ENCODE measurements at regions not wholly inside any gene's neighbourhood (a gene's known extent, or its start where the extent isn't known, plus 50 kb on each side); places are given as distances from the start of the nearest gene placed in this dataset.

GRCh38 chr10:108249940-108250339 lies 1085.4 kb upstream of the SORCS1 start:
- Histone ChIP-seq H4K20me1 (ENCODE audit: control insufficient read depth, insufficient read depth, low read length, poor library complexity, severe bottlenecking) (no peaks in the 10 kb centered on the region), H3K4me1 (ENCODE audit: control insufficient read depth in 2 of 2, insufficient read depth in 2 of 2, low read length in 2 of 2) (no peaks in the 10 kb centered on the region), H3K4me2 (replicated peaks; ENCODE audit: low read depth, low read length, poor library complexity, severe bottlenecking) (no peak overlapping the region), H3K36me3 (replicated peaks in 1 of 2; ENCODE audit: control extremely low read depth in 1 of 2, control insufficient read depth in 1 of 2, extremely low read depth in 1 of 2, insufficient read depth in 2 of 2, low read length in 1 of 2) (no peaks in the 10 kb centered on the region), H3K79me2 (ENCODE audit: control insufficient read depth, insufficient read depth, low read length) (no peaks in the 10 kb centered on the region), H3K27ac (ENCODE audit: low read length in 2 of 2) (no peak overlapping the region), H3K9me3 (ENCODE audit: control extremely low read depth in 1 of 3, control insufficient read depth in 2 of 3, insufficient read depth in 1 of 3, low read length in 2 of 3) (peaks cover 0 to 3% (median 2%) of the 10 kb centered on the region in 3 donors), H3K27me3 (replicated peaks in 1 of 4; ENCODE audit: control extremely low read depth in 1 of 4, control insufficient read depth in 3 of 4, insufficient read depth in 4 of 4, low read length in 3 of 4) (no peaks in the 10 kb centered on the region), H2AFZ (ENCODE audit: insufficient read depth, low read depth, low read length, poor library complexity, severe bottlenecking) (no peak overlapping the region), H3K9ac (ENCODE audit: low read length) (no peak overlapping the region), H3K4me3 (ENCODE audit: control extremely low read depth in 1 of 5, extremely low read depth in 1 of 5, insufficient read depth in 1 of 5, low read depth in 2 of 5, low read length in 4 of 5) (no peak overlapping the region)
- intact Hi-C loops (cut with micrococcal nuclease), result no loop called here
- ChIA-PET POLR2A (no interaction called here), CTCF (interaction anchor here (1.5 kb wide), 1 partner anchor 11 kb away, joined by 4 read pairs; no protein-coding TSS in a partner anchor)
- no peaks in the 10 kb centered on the region for H3K4me1 Mint-ChIP-seq
- 90% methylated on average over 2 of the region's 3 CpGs for WGBS (ENCODE audit: insufficient coverage)
- ATAC-seq (ENCODE audit: low read depth) (no peak), DNase-seq (no peak)
- H3K4me3 Mint-ChIP-seq, result no peak overlapping the region
- peaks cover 12% of the 10 kb centered on the region for H3K9me3 Mint-ChIP-seq (ENCODE audit: insufficient read depth)
- H3K27me3 Mint-ChIP-seq, result no peaks in the 10 kb centered on the region
- no peak for TF ChIP-seq CTCF (IDR thresholded peaks at IDR 0.05)
- no peak for TF ChIP-seq EZH2 (IDR thresholded peaks at IDR 0.05; ENCODE audit: borderline replicate concordance, insufficient read depth, low read depth, low read length, poor library complexity, severe bottlenecking)
- no peak overlapping the region for H3K27ac Mint-ChIP-seq

- intact Hi-C loops (cut with micrococcal nuclease), result no loop called here
- no peaks in the 10 kb centered on the region for H4K20me1 ChIP-seq (ENCODE audit: control insufficient read depth, insufficient read depth, low read length, poor library complexity, severe bottlenecking)
- H3K79me2 ChIP-seq (ENCODE audit: control insufficient read depth, insufficient read depth, low read length), result no peaks in the 10 kb centered on the region
- no peak overlapping the region for H3K9ac ChIP-seq (ENCODE audit: low read length)
- ATAC-seq (ENCODE audit: low read depth) (no peak), DNase-seq (no peak)
- Mint-ChIP-seq H3K4me1 (no peaks in the 10 kb centered on the region), H3K4me3 (no peak overlapping the region), H3K27ac (no peak overlapping the region), H3K9me3 (ENCODE audit: insufficient read depth) (peaks cover 10% of the 10 kb centered on the region), H3K27me3 (no peaks in the 10 kb centered on the region)
- WGBS (ENCODE audit: insufficient coverage), result 86% methylated on average over 7 of the region's 9 CpGs
- H2AFZ ChIP-seq (ENCODE audit: insufficient read depth, low read depth, low read length, poor library complexity, severe bottlenecking), result no peak overlapping the region
- H3K27me3 ChIP-seq (replicated peaks in 1 of 4; ENCODE audit: control extremely low read depth in 1 of 4, control insufficient read depth in 3 of 4, insufficient read depth in 4 of 4, low read length in 3 of 4), result no peaks in the 10 kb centered on the region
- peaks cover 0 to 13% (median 5%) of the 10 kb centered on the region in 3 donors for H3K9me3 ChIP-seq (ENCODE audit: control extremely low read depth in 1 of 3, control insufficient read depth in 2 of 3, insufficient read depth in 1 of 3, low read length in 2 of 3)
- H3K27ac ChIP-seq (ENCODE audit: low read length in 2 of 2), result no peak overlapping the region
- H3K4me2 ChIP-seq (replicated peaks; ENCODE audit: low read depth, low read length, poor library complexity, severe bottlenecking), result no peak overlapping the region
- no peaks in the 10 kb centered on the region for H3K4me1 ChIP-seq (ENCODE audit: control insufficient read depth in 2 of 2, insufficient read depth in 2 of 2, low read length in 2 of 2)
- TF ChIP-seq EZH2 (IDR thresholded peaks at IDR 0.05; ENCODE audit: borderline replicate concordance, insufficient read depth, low read depth, low read length, poor library complexity, severe bottlenecking) (no peak), CTCF (IDR thresholded peaks at IDR 0.05) (no peak)
- POLR2A ChIA-PET, result no interaction called here
- no peak overlapping the region for H3K4me3 ChIP-seq (ENCODE audit: control extremely low read depth in 1 of 5, extremely low read depth in 1 of 5, insufficient read depth in 1 of 5, low read depth in 2 of 5, low read length in 4 of 5)
- no peaks in the 10 kb centered on the region for H3K36me3 ChIP-seq (replicated peaks in 1 of 2; ENCODE audit: control extremely low read depth in 1 of 2, control insufficient read depth in 1 of 2, extremely low read depth in 1 of 2, insufficient read depth in 2 of 2, low read length in 1 of 2)
- CTCF ChIA-PET, result no interaction called here
Observed at GRCh38 chr10:108244443-108245228, 1080.1 kb upstream of the SORCS1 start.

Measured in B cell (primary cell).